ENCODE measurements at regions not wholly inside any gene's neighbourhood (a gene's known extent, or its start where the extent isn't known, plus 50 kb on each side); places are given as distances from the start of the nearest gene placed in this dataset.

DNA sequence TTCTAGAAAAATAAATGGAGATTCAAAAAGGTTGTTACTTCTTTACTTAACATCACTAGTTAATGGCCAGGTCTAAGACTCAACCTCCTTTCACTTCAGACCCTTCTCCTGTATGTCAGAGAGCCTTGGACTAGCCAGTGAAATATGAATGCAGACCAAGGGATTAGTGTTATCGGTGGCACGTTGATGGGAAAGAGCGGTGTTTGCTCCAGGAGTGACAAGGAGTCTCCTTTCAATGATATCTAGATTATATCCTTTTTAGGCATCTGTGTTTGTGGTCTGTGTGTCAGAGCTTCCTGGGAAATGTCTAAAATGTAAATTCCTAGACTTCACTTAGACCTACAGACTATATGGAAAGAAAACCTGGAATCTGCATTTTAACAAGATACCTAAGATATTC, 658.0 kb upstream of the KCNMB2 start:
- Histone ChIP-seq H3K36me3 (no peaks in the 10 kb centered on the region), H3K27me3 (no peaks in the 10 kb centered on the region), H3K27ac (no peak overlapping the region), H3K4me1 (no peaks in the 10 kb centered on the region), H3K9me3 (no peaks in the 10 kb centered on the region), H3K4me3 (no peak overlapping the region)
- DNase-seq (no peak), ATAC-seq (no peak)
- no peak for TF ChIP-seq CTCF (IDR thresholded peaks at IDR 0.05)
- intact Hi-C loops (cut with DNase I), result no loop called here

DNA sequence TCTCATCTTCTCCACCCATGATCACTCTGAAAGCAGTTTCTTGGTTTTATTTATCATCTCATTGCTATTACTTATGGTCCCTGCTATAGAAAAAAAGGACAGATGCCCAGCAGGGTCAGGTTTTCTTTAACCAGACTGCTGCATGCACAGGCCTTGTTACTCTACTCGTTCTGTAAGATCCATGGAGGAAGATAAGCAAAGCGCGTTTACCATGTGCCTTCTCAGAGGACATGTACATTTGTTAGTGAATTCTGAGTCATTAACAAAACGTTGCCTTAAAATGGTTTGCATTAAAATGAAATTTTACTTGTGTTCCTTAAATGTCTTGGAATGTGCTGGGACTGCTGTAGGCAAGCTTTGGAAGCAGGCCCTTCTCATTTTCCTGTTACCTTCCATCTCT, 657.3 kb upstream of the KCNMB2 start:
- DNase-seq (no peak), ATAC-seq (no peak)
- H3K9me3 ChIP-seq, result no peaks in the 10 kb centered on the region
- TF ChIP-seq CTCF (IDR thresholded peaks at IDR 0.05), result no peak
- no peak overlapping the region for H3K4me3 ChIP-seq
- H3K4me1 ChIP-seq, result no peaks in the 10 kb centered on the region
- no peaks in the 10 kb centered on the region for H3K27me3 ChIP-seq
- H3K27ac ChIP-seq, result no peak overlapping the region
- intact Hi-C loops (cut with DNase I), result no loop called here
- no peaks in the 10 kb centered on the region for H3K36me3 ChIP-seq

DNA sequence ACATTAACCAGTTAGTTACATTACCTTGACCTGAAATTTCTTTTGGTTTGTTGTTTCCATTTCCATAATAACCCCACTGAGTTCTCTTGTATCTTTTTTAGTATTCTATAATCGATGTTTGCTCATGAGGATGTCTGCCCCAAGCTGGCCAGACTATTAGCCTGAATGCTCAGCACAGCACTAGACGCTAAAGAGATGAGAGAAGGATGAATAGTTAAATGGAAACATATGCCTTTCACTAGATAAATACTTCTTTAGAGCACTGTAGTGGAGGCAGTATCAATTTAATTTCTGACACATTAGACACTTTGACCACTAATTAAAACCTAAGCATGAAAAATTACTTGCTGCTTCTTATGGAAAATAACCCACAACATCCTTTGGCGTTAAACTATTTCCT, 654.9 kb upstream of the KCNMB2 start:
- Histone ChIP-seq H3K4me1 (no peaks in the 10 kb centered on the region), H3K4me3 (no peak overlapping the region), H3K27me3 (no peaks in the 10 kb centered on the region), H3K36me3 (no peaks in the 10 kb centered on the region), H3K9me3 (no peaks in the 10 kb centered on the region), H3K27ac (no peak overlapping the region)
- DNase-seq (no peak), ATAC-seq (no peak)
- intact Hi-C loops (cut with DNase I), result no loop called here
- no peak for TF ChIP-seq CTCF (IDR thresholded peaks at IDR 0.05)

DNA sequence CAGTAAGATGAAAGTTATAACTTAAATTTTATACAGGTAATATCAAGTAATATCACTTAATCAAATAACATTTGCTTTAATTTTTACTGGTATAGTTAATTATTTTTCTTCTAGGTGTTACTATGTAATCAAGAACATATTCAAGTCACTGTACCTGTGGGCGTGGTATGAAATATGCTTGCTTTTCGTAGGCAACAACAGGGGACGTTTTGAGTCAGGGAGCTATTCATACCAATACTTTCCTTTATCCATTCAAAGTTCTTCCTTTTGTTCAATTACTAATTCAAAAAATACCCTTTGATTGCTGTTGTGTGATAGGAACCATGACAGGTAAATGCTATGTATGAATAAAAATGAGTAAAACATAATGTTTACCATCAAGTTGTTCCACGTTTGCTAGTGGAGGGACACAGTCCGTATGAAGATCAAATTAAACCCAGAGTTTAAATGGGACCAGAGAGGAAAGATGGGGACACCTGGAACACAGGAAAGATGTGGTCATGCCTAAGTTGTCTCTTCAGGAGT, 654.0 kb upstream of the KCNMB2 start:
- no peaks in the 10 kb centered on the region for H3K4me1 ChIP-seq
- no peak for ATAC-seq
- no peaks in the 10 kb centered on the region for H3K36me3 ChIP-seq
- no peaks in the 10 kb centered on the region for H3K27me3 ChIP-seq
- no peaks in the 10 kb centered on the region for H3K9me3 ChIP-seq
- intact Hi-C loops (cut with DNase I), result no loop called here
- no peak overlapping the region for H3K4me3 ChIP-seq
- no peak overlapping the region for H3K27ac ChIP-seq
- DNase-seq, result no peak
- no peak for TF ChIP-seq CTCF (IDR thresholded peaks at IDR 0.05)

GRCh38 chr3:177883091-177883490, 653.1 kb upstream of the KCNMB2 start:
- Histone ChIP-seq H3K27me3 (no peaks in the 10 kb centered on the region), H3K9me3 (no peaks in the 10 kb centered on the region), H3K4me3 (no peak overlapping the region), H3K36me3 (no peaks in the 10 kb centered on the region), H3K4me1 (no peaks in the 10 kb centered on the region), H3K27ac (no peak overlapping the region)
- ATAC-seq (no peak), DNase-seq (no peak)
- TF ChIP-seq CTCF (IDR thresholded peaks at IDR 0.05), result no peak
- intact Hi-C loops (cut with DNase I), result no loop called here
